Fibroblast of lung (primary cell): ENCODE measurements at regions not wholly inside any gene's neighbourhood (a gene's known extent, or its start where the extent isn't known, plus 50 kb on each side); places are given as distances from the start of the nearest gene placed in this dataset.

ENCODE experiments used
- DNase-seq, 2 donors: peaks; one replicate each; pipeline versions ENCODE4 v3.0.0 to v3.0.0-alpha.2; 2010; ENCODE audit warnings: low read depth in 2 of 2
- H2AFZ ChIP-seq: 2 replicates; pipeline ENCODE4 v1.5.1; 2012; ENCODE audit warnings: low read length, control low read depth, inconsistent platforms
- H3K27ac ChIP-seq: 2 replicates; pipeline ENCODE4 v1.5.1; 2011; ENCODE audit warnings: low read length, control low read depth; ENCODE audit not compliant: insufficient read depth
- H3K27me3 ChIP-seq: 2 replicates; pipeline ENCODE4 v1.5.1; 2011; ENCODE audit warnings: mild to moderate bottlenecking, low read length; ENCODE audit not compliant: control insufficient read depth, insufficient read depth
- H3K36me3 ChIP-seq: 2 replicates; pipeline ENCODE4 v1.5.1; 2011; ENCODE audit warnings: low read length; ENCODE audit not compliant: control insufficient read depth, insufficient read depth
- H3K4me1 ChIP-seq: 2 replicates; pipeline ENCODE4 v1.5.1; 2011; ENCODE audit warnings: low read length; ENCODE audit not compliant: control insufficient read depth, insufficient read depth; ENCODE audit errors: extremely low read depth
- H3K4me2 ChIP-seq: 2 replicates; pipeline ENCODE4 v1.5.1; 2011; ENCODE audit warnings: low read length, control low read depth; ENCODE audit not compliant: insufficient read depth; ENCODE audit errors: extremely low read depth
- H3K4me3 ChIP-seq, 4 experiments: fragments of 200-600 bp in 1 of 4; sonication (generic) in 1 of 4; replicated peaks in 1 of 4; 2 replicates each; pipeline ENCODE4 v1.5.1; 2011 to 2016; ENCODE audit warnings: low read length in 4 of 4, low read depth in 3 of 4, mild to moderate bottlenecking in 3 of 4, control low read depth in 2 of 4, inconsistent platforms in 1 of 4, mixed read lengths in 1 of 4; ENCODE audit not compliant: insufficient read depth in 1 of 4; ENCODE audit errors: control extremely low read depth in 1 of 4
- H3K79me2 ChIP-seq: 2 replicates; pipeline ENCODE4 v1.5.1; 2012; ENCODE audit warnings: mild to moderate bottlenecking, low read length, inconsistent platforms; ENCODE audit not compliant: control insufficient read depth, insufficient read depth
- H3K9ac ChIP-seq: 2 replicates; pipeline ENCODE4 v1.5.1; 2011; ENCODE audit warnings: mild to moderate bottlenecking, low read length, control low read depth; ENCODE audit not compliant: insufficient read depth
- H3K9me3 ChIP-seq: 2 replicates; pipeline ENCODE4 v1.5.1; 2012; ENCODE audit warnings: low read depth, low read length; ENCODE audit not compliant: control insufficient read depth, insufficient read depth
- H4K20me1 ChIP-seq: 2 replicates; pipeline ENCODE4 v1.5.1; 2011; ENCODE audit warnings: low read length; ENCODE audit not compliant: control insufficient read depth, insufficient read depth; ENCODE audit errors: extremely low read depth
- EZH2 ChIP-seq: IDR thresholded peaks from 2 replicates; pipeline ENCODE4 v1.5.1; 2012; ENCODE audit warnings: low read length, control low read depth, mild to moderate bottlenecking; ENCODE audit errors: missing control alignments
- TF ChIP-seq, protein P1 (sequence below), 2 donors: IDR thresholded peaks in 1 of 2; conservative IDR thresholded peaks in 1 of 2; 1 replicate in 1 of 2; 2 replicates in 1 of 2; pipeline ENCODE4 v1.5.1; 2011 to 2012; ENCODE audit warnings: low read length in 2 of 2, control low read depth in 1 of 2, inconsistent platforms in 1 of 2, low read depth in 1 of 2, mild to moderate bottlenecking in 1 of 2

DNA sequence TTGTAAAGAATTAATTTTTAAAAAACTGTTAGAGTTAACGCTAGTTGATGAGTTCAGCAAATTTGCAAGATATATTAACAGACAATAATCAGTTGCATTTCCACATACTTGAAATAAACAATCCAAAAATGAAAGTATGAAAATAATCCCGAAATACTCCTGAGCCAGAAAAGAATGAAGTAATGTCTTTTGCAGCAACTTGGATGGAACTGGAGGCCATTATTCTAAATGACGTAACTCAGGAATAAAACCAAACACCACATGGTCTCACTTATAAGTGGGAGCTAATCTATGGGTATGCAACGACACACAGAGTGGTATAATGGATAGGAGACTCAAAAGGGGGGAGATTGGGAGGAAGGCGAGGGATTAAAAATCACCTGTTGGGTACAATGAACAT, 872.9 kb upstream of the GJE1 start:
- no peaks in the 10 kb centered on the region for H3K4me1 ChIP-seq
- H2AFZ ChIP-seq, result peak overlapping the region; percentile 52
- no peaks in the 10 kb centered on the region for H4K20me1 ChIP-seq
- DNase-seq, result peak in 1 of 2 donors; percentile 33
- no peak overlapping the region for H3K27ac ChIP-seq
- no peaks in the 10 kb centered on the region for H3K27me3 ChIP-seq
- H3K79me2 ChIP-seq, result no peaks in the 10 kb centered on the region
- no peaks in the 10 kb centered on the region for H3K36me3 ChIP-seq
- H3K4me2 ChIP-seq, result peak overlapping the region; percentile 28
- no peak for TF ChIP-seq EZH2
- TF ChIP-seq, protein P1, sequence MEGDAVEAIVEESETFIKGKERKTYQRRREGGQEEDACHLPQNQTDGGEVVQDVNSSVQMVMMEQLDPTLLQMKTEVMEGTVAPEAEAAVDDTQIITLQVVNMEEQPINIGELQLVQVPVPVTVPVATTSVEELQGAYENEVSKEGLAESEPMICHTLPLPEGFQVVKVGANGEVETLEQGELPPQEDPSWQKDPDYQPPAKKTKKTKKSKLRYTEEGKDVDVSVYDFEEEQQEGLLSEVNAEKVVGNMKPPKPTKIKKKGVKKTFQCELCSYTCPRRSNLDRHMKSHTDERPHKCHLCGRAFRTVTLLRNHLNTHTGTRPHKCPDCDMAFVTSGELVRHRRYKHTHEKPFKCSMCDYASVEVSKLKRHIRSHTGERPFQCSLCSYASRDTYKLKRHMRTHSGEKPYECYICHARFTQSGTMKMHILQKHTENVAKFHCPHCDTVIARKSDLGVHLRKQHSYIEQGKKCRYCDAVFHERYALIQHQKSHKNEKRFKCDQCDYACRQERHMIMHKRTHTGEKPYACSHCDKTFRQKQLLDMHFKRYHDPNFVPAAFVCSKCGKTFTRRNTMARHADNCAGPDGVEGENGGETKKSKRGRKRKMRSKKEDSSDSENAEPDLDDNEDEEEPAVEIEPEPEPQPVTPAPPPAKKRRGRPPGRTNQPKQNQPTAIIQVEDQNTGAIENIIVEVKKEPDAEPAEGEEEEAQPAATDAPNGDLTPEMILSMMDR (conservative IDR thresholded peaks at IDR 0.05 in 1 of 2, IDR thresholded peaks at IDR 0.05 in 1 of 2; ENCODE audit: low read depth in 1 of 2, low read length in 2 of 2), result no peak
- no peak overlapping the region for H3K4me3 ChIP-seq
- H3K9me3 ChIP-seq, result no peaks in the 10 kb centered on the region
- H3K9ac ChIP-seq, result no peak overlapping the region

DNA sequence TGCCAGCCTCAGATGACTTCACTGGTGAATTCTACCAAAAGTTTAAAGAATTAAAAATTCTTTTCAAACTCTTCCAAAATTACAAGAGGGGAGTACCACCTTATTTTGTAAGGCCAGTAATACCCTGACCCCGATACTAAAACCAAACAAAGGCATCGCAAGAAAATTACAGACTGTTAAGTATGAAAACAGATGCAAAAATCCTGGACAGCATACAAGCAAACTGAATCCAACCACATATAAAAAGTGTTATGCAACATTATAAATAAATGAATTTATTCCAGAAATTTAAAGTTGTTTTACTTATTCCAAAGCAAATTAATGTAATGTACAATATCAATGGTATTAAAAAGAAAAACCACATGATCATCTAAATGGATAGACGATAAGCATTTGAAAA, 873.6 kb upstream of the GJE1 start:
- no peak overlapping the region for H3K4me2 ChIP-seq

DNA sequence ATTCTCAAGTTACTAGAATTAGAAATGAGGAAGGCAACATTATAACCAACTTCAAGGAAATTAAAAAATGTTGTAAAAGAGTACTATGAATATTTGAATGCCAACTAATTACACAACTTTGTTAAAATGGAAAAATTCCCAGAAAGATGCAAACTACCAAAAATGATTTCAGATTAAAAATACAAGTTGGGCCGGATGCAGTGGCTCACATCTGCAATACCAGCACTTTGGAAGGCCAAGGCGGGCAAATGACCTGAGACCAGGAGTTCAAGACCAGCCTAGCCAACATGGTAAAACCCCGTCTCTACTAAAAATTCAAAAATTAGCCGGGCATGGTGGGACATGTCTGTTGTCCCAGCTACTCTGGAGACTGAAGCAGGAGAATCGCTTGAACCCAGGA, 874.2 kb upstream of the GJE1 start:
- H3K9me3 ChIP-seq, result no peaks in the 10 kb centered on the region
- no peaks in the 10 kb centered on the region for H3K36me3 ChIP-seq
- no peak overlapping the region for H3K9ac ChIP-seq
- no peaks in the 10 kb centered on the region for H3K4me1 ChIP-seq
- no peaks in the 10 kb centered on the region for H3K79me2 ChIP-seq
- H3K27me3 ChIP-seq, result no peaks in the 10 kb centered on the region
- DNase-seq, result no peak
- TF ChIP-seq EZH2, result no peak
- TF ChIP-seq, protein P1 (conservative IDR thresholded peaks at IDR 0.05 in 1 of 2, IDR thresholded peaks at IDR 0.05 in 1 of 2; ENCODE audit: low read depth in 1 of 2, low read length in 2 of 2), result no peak
- no peak overlapping the region for H2AFZ ChIP-seq
- no peak overlapping the region for H3K4me2 ChIP-seq
- H3K27ac ChIP-seq, result no peak overlapping the region
- no peaks in the 10 kb centered on the region for H4K20me1 ChIP-seq
- no peak overlapping the region for H3K4me3 ChIP-seq

More for the DNA sequence above, 873.6 kb upstream of the GJE1 start:
- H3K27ac ChIP-seq, result no peak overlapping the region
- no peaks in the 10 kb centered on the region for H4K20me1 ChIP-seq
- H3K9ac ChIP-seq, result no peak overlapping the region
- no peaks in the 10 kb centered on the region for H3K4me1 ChIP-seq
- H3K4me3 ChIP-seq, result no peak overlapping the region
- H3K79me2 ChIP-seq, result no peaks in the 10 kb centered on the region
- DNase-seq, result no peak
- TF ChIP-seq, protein P1 (conservative IDR thresholded peaks at IDR 0.05 in 1 of 2, IDR thresholded peaks at IDR 0.05 in 1 of 2; ENCODE audit: low read depth in 1 of 2, low read length in 2 of 2), result no peak
- TF ChIP-seq EZH2, result no peak
- H2AFZ ChIP-seq, result peak overlapping the region; percentile 15
- H3K27me3 ChIP-seq, result no peaks in the 10 kb centered on the region
- no peaks in the 10 kb centered on the region for H3K36me3 ChIP-seq
- H3K9me3 ChIP-seq, result no peaks in the 10 kb centered on the region
